ENCODE measurements at regions not wholly inside any gene's neighbourhood (a gene's known extent, or its start where the extent isn't known, plus 50 kb on each side); places are given as distances from the start of the nearest gene placed in this dataset.
A peak's percentile ranks its signal among the peaks of the same experiment; 100 is the strongest.

DNA sequence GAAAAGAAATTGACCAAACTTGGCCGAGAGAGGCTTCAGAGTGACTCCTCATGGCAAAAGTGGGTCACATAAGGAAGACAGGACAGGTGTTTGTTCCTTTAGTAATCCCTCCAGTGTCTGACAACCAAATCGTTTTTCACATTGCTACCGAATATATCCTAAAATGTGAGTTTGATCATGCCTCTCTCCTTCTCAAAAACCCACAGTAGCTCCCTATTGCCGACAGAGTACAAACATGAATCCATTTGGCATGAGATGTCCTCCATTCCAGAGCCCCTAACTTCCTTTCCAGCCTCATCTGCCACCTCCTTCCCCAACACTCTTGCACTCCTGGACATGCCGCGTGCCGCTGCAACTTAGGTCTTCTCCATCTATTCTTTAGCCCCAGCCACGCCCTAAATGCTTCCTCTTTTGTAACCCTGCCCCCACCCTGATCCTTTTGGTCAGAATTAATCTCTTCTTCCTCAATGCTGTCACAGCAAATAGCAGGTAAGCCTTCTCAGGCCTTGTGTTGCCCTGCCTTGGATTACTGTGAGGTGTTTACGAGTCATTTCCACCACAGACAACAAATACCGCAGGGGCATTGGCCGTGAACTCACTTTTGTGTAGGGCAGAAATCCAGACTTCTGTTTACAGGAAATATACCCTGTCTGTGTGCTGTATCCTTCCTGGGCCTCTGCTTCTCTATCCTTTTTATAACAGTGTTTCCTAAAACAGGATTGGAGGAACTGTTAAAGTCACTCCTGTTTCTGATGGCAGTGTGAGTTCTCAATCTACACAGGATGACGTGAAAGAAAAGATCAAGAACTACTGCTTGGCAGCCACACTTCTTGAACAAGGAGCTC lies 66.0 kb upstream of the FTH1 start (continued):
- TF ChIP-seq, protein P1, sequence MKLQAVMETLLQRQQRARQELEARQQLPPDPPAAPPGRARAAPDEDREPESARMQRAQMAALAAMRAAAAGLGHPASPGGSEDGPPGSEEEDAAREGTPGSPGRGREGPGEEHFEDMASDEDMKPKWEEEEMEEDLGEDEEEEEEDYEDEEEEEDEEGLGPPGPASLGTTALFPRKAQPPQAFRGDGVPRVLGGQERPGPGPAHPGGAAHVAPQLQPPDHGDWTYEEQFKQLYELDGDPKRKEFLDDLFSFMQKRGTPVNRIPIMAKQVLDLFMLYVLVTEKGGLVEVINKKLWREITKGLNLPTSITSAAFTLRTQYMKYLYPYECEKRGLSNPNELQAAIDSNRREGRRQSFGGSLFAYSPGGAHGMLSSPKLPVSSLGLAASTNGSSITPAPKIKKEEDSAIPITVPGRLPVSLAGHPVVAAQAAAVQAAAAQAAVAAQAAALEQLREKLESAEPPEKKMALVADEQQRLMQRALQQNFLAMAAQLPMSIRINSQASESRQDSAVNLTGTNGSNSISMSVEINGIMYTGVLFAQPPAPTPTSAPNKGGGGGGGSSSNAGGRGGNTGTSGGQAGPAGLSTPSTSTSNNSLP (IDR thresholded peaks at IDR 0.05; ENCODE audit: borderline replicate concordance, low read depth, low read length), result no peak
- TF ChIP-seq SPI1 (IDR thresholded peaks at IDR 0.05; ENCODE audit: borderline replicate concordance, low read depth, low read length) (0 out of 2 replicates have a peak, but pooled peaks have one; percentile 11), TRIM24 (IDR thresholded peaks at IDR 0.05) (0 out of 4 replicates have a peak, but pooled peaks of 1 of the 2 experiments have one; percentile 54), CHD4 (IDR thresholded peaks at IDR 0.05; ENCODE audit: insufficient read depth, insufficient replicate concordance, low read depth, low read length, poor library complexity, severe bottlenecking) (no peak), TAF15 (IDR thresholded peaks at IDR 0.05; ENCODE audit: low read depth, low read length) (no peak), NRF1 (conservative IDR thresholded peaks at IDR 0.05 in 1 of 2, IDR thresholded peaks at IDR 0.05 in 1 of 2) (no peak), ZNF589 (CRISPR knock-in tag; IDR thresholded peaks at IDR 0.05; ENCODE audit: low read depth) (no peak), NFE2 (IDR thresholded peaks at IDR 0.05; ENCODE audit: low read depth) (no peak), GABPA (tag; conservative IDR thresholded peaks at IDR 0.05; ENCODE audit: low read depth) (no peak), TEAD1 (CRISPR knock-in tag; IDR thresholded peaks at IDR 0.05) (no peak), MAFG (tag; conservative IDR thresholded peaks at IDR 0.05) (no peak), DPF2 (IDR thresholded peaks at IDR 0.05) (no peak), KHSRP (IDR thresholded peaks at IDR 0.05) (no peak), NBN (IDR thresholded peaks at IDR 0.05; ENCODE audit: low read depth) (no peak), HNRNPK (IDR thresholded peaks at IDR 0.05; ENCODE audit: low read depth, low read length, poor library complexity, severe bottlenecking) (no peak), KLF16 (IDR thresholded peaks at IDR 0.05) (no peak), SREBF1 (IDR thresholded peaks at IDR 0.05; ENCODE audit: borderline replicate concordance, low read depth, low read length) (no peak), TAF9B (IDR thresholded peaks at IDR 0.05; ENCODE audit: partially characterized antibody) (no peak), HDAC1 (IDR thresholded peaks at IDR 0.05) (no peak; a peak in 1 of 4 replicates), HOXB6 (CRISPR knock-in tag; IDR thresholded peaks at IDR 0.05; ENCODE audit: borderline replicate concordance) (no peak), U2AF2 (optimal IDR thresholded peaks at IDR 0.05; ENCODE audit: low read depth, low read length) (no peak), CSDE1 (IDR thresholded peaks at IDR 0.05) (no peak)
- TF ChIP-seq, protein P2, sequence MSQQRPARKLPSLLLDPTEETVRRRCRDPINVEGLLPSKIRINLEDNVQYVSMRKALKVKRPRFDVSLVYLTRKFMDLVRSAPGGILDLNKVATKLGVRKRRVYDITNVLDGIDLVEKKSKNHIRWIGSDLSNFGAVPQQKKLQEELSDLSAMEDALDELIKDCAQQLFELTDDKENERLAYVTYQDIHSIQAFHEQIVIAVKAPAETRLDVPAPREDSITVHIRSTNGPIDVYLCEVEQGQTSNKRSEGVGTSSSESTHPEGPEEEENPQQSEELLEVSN (IDR thresholded peaks at IDR 0.05; ENCODE audit: borderline replicate concordance in 1 of 2, extremely low read depth in 1 of 2, insufficient read depth in 1 of 2, insufficient read length in 1 of 2, low read depth in 1 of 2, low read length in 1 of 2, poor library complexity in 1 of 2, severe bottlenecking in 1 of 2), result peak in 1 of 2 experiments; percentile 19
- TF ChIP-seq, protein P3, sequence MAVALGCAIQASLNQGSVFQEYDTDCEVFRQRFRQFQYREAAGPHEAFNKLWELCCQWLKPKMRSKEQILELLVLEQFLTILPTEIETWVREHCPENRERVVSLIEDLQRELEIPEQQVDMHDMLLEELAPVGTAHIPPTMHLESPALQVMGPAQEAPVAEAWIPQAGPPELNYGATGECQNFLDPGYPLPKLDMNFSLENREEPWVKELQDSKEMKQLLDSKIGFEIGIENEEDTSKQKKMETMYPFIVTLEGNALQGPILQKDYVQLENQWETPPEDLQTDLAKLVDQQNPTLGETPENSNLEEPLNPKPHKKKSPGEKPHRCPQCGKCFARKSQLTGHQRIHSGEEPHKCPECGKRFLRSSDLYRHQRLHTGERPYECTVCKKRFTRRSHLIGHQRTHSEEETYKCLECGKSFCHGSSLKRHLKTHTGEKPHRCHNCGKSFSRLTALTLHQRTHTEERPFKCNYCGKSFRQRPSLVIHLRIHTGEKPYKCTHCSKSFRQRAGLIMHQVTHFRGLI (CRISPR knock-in tag; IDR thresholded peaks at IDR 0.05), result no peak
- TF ChIP-seq, protein P4, sequence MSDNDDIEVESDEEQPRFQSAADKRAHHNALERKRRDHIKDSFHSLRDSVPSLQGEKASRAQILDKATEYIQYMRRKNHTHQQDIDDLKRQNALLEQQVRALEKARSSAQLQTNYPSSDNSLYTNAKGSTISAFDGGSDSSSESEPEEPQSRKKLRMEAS (CRISPR knock-in tag; IDR thresholded peaks at IDR 0.05), result peak; percentile 26; the same call in 1 of the 2 replicates
